ENCODE measurements at regions not wholly inside any gene's neighbourhood (a gene's known extent, or its start where the extent isn't known, plus 50 kb on each side); places are given as distances from the start of the nearest gene placed in this dataset.
A peak's percentile ranks its signal among the peaks of the same experiment; 100 is the strongest.

DNA sequence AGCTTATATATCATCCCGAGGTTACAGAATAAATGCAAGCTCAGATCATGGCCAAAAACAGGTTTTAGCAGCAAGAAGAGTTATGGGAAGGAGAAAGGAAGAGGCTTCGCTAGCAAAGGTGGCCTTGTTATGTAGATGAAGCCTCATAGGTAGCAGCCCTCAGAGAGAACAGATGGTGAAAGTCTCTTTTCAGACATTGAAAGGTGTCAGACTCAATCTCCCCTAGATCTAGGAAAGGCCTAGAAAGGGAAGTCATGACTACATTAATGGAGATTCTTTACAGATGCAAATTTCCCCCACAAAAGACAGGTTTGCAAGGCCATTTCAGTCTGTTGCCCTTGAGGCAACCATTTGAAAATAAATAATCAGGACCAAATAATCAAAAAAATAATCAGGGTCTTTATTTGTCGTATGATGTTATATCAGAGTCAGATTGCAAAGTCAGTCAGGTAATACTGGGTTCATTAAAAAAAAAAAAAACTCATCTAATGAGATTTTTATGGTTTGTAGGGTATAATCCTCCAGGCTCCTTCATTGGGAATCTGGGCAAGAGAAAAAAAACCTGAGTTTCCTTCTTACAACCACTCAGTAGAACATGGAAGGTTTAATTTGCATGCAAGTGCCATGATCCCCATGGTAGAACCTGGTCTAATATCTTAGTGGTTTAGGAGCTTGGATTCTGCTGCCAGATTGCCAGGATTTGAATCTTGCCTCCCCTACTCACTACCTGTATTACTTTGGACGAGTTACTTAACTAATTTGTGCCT, 50.8 kb upstream of the HTR2A start:
- Histone ChIP-seq H3K27me3 (ENCODE audit: insufficient read depth, poor library complexity, severe bottlenecking) (no peaks in the 10 kb centered on the region), H3K27ac (ENCODE audit: poor library complexity, severe bottlenecking) (peak overlapping the region; percentile 77), H3K4me1 (ENCODE audit: insufficient read depth, poor library complexity, severe bottlenecking) (peaks cover 32% of the 10 kb centered on the region), H3K36me3 (ENCODE audit: low read depth) (no peaks in the 10 kb centered on the region), H3K4me3 (ENCODE audit: severe bottlenecking) (no peak overlapping the region), H3K9me3 (ENCODE audit: severe bottlenecking) (no peaks in the 10 kb centered on the region)
- DNase-seq (ENCODE audit: low spot score) (no peak), ATAC-seq (ENCODE audit: low read depth) (no peak)
- TF ChIP-seq, protein P1, sequence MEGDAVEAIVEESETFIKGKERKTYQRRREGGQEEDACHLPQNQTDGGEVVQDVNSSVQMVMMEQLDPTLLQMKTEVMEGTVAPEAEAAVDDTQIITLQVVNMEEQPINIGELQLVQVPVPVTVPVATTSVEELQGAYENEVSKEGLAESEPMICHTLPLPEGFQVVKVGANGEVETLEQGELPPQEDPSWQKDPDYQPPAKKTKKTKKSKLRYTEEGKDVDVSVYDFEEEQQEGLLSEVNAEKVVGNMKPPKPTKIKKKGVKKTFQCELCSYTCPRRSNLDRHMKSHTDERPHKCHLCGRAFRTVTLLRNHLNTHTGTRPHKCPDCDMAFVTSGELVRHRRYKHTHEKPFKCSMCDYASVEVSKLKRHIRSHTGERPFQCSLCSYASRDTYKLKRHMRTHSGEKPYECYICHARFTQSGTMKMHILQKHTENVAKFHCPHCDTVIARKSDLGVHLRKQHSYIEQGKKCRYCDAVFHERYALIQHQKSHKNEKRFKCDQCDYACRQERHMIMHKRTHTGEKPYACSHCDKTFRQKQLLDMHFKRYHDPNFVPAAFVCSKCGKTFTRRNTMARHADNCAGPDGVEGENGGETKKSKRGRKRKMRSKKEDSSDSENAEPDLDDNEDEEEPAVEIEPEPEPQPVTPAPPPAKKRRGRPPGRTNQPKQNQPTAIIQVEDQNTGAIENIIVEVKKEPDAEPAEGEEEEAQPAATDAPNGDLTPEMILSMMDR (IDR thresholded peaks at IDR 0.05; ENCODE audit: poor library complexity, severe bottlenecking), result no peak

All from RWPE2 (cell line).